ENCODE measurements at regions not wholly inside any gene's neighbourhood (a gene's known extent, or its start where the extent isn't known, plus 50 kb on each side); places are given as distances from the start of the nearest gene placed in this dataset.

- TF ChIP-seq POLR2A (IDR thresholded peaks at IDR 0.05; ENCODE audit: low read depth, low read length) = no peak
- TF ChIP-seq POLR2AphosphoS5 (IDR thresholded peaks at IDR 0.05; ENCODE audit: low read depth, low read length) = no peak
- TF ChIP-seq TAF1 (IDR thresholded peaks at IDR 0.05; ENCODE audit: borderline replicate concordance, low read depth, low read length) = no peak
Measured at GRCh38 chr7:35552691-35553090, 142.2 kb downstream of the HERPUD2 start.
